Neural cell (in vitro differentiated cells): ENCODE measurements at regions not wholly inside any gene's neighbourhood (a gene's known extent, or its start where the extent isn't known, plus 50 kb on each side); places are given as distances from the start of the nearest gene placed in this dataset.

Source experiments
- CTCF ChIP-seq: fragments of 450-650 bp; IDR thresholded peaks from 2 replicates; pipeline ENCODE4 v1.5.1; 2014; ENCODE audit warnings: antibody characterized with exemption, mild to moderate bottlenecking, moderate library complexity; ENCODE audit not compliant: poor library complexity, severe bottlenecking
- EP300 ChIP-seq: fragments of 450-650 bp; conservative IDR thresholded peaks from 2 replicates; pipeline ENCODE4 v1.6.1; 2014; ENCODE audit warnings: antibody characterized with exemption, mild to moderate bottlenecking, moderate library complexity; ENCODE audit not compliant: poor library complexity, severe bottlenecking
- EZH2 ChIP-seq: fragments of 200-600, 300-800 bp; shearing (Covaris generic), sonication (generic); IDR thresholded peaks from 2 replicates; pipeline ENCODE4 v1.6.1; 2014; ENCODE audit warnings: antibody characterized with exemption, low read length, borderline replicate concordance, mild to moderate bottlenecking; ENCODE audit not compliant: insufficient read depth, poor library complexity, severe bottlenecking
- MXI1 ChIP-seq: fragments of 450-650 bp; conservative IDR thresholded peaks from 2 replicates; pipeline ENCODE4 v1.6.1; 2014; ENCODE audit warnings: antibody characterized with exemption, mild to moderate bottlenecking; ENCODE audit not compliant: poor library complexity, severe bottlenecking
- POLR2AphosphoS5 ChIP-seq: IDR thresholded peaks from 2 replicates; pipeline ENCODE4 v1.6.1; 2012
- RAD21 ChIP-seq: fragments of 450-650 bp; conservative IDR thresholded peaks from 2 replicates; pipeline ENCODE4 v1.6.1; 2014; ENCODE audit warnings: antibody characterized with exemption, mild to moderate bottlenecking, moderate library complexity

GRCh38 chr4:66130042-66130441 is 459.8 kb upstream of the EPHA5 start:
- TF ChIP-seq POLR2AphosphoS5 (no peak), CTCF (no peak), EP300 (no peak), EZH2 (no peak), RAD21 (no peak), MXI1 (no peak)
